Right hindlimb (tissue), 1 donor: ENCODE measurements at regions not wholly inside any gene's neighbourhood (a gene's known extent, or its start where the extent isn't known, plus 50 kb on each side); places are given as distances from the start of the nearest gene placed in this dataset.
A peak's percentile ranks its signal among the peaks of the same experiment; 100 is the strongest.
"Not testable (repeated sequence)": the region's sequence is repeated elsewhere in the genome, so short reads cannot be mapped to it uniquely, and the experiment has no call there.

Experiments used
- DNase-seq: peaks from one replicate; pipeline ENCODE4 v3.0.0-alpha.2; 2018

DNA sequence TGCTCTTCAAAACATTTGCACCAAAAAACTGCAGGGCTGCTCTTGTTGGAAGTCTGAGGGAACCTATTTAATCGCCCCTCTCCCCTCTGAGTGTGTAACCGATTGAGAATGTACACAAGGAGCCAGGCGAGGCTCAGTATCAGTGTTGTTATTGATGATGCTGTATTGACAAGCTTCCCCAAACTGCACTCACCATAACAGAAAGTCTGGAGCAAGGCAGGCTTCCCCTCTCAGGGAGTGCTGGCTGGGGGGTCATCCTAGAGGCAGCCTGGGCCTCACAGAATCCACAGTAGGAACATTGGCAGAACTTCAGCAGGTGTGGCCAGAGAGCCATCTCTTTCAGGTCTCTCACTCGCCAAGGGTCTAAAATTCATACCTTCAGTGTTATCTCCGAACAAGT, 58.1 kb upstream of the TUNAR start:
- DNase-seq, result no peak

DNA sequence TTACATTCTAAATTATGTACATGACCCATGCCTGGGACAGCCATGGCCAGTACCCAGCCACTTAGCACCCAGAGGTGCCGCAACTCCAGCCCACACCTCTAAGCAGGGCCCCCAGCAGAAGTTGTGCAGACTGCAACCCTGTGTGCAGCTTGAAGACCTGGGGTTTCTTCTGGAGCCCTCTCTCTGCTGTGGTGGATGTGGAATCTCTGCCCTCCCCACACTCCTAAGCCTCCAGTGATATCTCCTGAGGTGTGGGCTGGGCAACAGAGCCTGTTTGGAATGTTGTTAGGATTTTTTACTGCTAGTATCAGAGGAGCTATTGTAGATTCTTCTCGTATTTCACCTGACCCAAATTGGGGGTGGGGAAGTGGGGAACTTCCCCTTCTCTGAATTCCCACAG, 59.4 kb upstream of the TUNAR start:
- DNase-seq, result no peak

DNA sequence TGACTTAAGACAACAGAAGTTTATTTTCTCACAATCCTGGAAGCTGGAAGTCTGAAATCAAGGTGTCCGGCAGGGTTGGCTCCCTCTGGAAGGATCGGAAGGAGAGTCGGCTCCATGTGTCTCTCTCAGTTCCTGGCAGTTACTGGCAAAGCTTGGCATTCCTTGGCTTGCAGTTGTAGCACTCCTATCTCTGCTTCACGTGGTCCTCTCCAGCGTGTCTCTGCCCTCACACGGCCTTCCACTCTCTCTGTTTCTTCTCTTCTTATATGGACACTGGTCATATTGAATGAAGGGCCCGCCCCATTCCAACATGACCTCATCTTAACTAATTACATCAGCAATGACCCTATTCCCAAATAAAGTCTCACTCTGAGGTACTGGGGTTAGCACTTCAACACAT, 60.1 kb upstream of the TUNAR start:
- DNase-seq, result no peak

DNA sequence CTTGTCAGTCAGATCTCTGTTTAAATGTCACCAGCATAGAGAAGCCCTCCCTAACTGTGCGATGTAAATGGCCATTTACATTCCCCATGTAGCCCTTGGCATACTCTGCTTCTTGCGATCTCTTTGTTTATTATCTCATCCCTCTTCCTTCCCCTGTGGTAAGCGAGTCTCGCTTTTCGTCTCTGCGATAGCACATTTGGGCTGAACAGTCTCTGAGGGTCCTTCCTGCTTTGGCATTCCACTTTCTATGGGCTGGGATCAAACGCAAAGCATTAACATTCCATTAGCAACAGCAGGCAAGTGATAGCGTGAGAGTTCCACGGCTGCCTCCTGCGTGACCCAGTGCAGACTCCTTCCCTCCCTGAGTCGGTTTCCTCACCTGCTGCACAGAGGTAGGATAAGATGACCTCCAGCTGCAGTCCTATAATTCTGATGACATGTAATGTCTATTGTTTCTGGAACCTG, 61.4 kb upstream of the TUNAR start:
- DNase-seq, result no peak

DNA sequence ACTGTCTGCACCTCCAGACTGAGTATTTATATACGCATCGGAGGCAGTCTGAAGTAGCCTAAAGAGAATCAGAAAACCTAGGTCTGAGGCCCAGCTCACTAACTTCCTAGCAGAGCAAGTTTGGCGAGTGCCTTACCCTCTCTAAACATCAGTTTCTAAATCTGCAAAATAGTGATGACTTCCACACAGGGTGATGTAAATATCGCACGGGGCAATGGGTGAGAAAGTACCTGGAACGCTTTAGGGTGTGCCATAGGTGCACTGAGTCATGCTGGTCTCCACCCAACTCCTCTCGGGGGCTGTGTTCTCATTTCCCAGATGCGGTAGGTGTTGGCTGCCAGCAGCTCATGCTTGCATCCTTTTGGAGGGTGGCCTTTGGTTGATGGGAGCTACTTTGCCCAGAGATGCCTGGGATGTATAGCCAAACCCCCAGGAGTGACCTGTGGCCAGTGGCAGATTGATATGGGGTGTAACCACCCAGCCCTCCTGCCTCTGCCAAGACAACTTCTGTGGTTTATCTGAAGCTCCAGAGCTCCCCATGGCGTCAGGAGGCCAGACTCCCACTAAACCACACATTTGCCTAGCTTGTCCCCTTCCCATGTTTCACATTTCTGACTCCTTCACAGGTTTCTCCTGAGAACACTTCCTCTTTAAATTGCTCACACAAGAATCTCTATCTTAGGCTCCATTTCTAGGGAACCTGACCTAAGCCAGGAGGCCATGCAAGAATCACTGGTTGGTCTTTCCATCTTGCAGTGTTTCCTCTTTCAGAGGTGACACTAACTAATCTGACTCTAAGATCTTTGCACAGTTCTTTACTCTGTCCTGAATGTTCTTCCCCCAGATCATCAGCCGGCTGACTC, 62.0 kb upstream of the TUNAR start:
- DNase-seq, result no peak

DNA sequence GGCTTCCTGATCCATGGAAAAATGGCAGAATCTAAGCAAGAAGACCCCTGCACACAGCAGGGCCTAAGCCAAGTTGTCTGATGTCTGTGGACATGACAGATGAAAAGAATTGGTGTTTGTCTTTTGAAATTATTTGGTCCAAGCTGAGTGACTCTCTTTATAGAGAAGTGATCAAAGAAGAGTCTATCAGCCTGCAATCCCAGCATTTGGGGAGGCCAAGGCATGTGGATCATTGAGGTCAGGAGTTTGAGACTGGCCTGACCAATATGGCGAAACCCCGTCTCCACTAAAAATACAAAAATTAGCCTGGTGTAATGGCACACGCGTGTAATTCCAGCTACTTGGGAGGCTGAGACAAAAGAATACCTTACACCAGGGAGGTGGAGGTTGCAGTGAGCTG, 64.8 kb upstream of the TUNAR start:
- no peak for DNase-seq

DNA sequence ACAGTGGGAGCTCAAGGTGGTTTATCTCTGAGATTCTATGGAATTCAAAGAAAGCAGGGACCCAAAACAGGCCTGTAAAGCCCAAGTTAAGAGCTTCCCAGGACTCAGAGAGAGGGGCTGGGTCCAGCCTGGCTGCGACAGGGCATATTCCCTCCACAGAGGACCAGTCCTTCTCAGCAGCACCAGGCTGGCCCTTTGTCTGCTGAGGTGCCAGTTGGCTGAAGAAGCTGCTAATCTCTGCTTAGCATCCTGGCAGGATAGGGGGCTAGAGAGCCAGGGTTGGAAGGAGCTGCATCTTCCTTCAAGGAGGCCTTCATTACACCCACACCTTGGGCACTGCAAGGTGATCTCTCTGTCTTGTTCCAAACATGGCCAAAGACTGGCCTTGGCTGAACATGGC, 68.3 kb upstream of the TUNAR start:
- no peak for DNase-seq

DNA sequence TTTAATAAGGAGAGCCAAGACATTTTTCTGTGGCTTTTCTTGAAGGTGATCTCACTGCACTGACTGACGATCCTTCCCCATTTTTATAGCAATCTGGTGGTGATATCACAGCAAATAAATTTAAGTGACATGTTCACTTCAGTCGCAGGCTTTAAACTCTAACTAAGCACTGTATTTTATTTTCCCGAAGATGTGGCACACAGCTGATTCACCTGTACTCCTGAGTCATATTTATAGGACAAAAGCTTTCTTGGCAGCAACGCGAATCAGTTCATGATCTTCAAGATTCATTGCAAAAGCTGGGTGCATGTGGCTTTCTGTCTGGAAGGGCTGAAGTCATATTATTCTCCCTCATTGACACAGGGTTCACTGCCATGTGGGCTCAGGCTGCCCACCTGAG, 79.8 kb upstream of the TUNAR start:
- DNase-seq, result no peak

DNA sequence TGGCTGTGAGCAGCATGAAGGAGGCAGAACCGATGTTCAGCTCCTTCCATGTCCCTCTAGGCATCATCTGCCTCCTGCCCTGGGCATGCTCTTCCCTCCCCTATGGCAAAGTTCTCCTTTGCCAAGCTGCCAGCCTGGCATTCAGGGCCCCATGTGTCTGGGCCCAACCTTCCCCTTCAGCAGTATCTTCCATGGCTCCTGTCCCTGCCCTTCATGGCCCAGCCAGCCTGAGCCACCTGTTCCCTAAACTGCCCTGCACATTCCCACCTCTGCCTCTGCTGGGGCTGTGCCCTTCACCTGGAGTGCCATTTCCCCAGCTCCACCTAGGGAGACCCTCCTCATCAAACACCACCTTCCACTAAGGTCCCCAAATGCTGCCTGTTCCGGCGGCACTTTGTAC, 74.0 kb upstream of the TCL1A start:
- DNase-seq, result no peak

DNA sequence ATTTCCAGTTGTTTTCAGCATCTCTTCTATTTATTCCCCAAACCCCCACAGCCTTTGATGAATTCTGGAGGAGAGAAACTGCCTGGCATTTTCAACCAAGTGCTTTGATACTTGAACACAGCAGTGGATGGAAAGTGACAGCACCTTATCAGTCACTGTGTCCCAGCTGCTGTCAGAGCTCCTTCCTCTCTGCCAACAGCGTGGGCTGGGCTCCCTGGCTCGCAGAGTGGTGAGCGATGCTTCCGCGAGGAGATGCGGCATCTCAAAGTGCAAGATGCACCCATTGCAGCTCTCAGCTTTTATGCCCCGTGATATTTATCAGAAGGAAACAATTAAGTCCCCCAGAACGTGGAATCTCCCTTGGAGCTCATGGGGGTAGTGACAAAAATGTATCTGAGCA, 72.6 kb upstream of the TCL1A start:
- no peak for DNase-seq

DNA sequence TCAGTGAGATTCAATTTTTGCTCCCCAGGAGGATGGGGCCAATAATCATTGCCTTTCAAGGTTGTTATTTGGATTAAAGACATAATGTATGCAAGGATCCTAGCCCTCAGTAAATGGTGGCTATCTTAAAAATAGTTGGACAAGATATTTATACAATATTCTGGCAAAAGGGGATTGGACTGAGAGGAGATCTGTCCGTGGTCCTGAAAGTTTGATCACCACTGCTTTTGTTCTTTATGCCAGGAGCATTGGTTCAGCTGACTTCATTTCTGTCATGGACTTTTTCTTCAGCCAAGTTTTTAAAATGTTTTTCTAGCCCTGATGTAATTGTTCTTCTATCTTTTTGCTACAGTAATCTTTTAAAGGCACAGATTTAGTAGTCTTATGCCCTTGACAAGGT, 70.2 kb upstream of the TCL1A start:
- DNase-seq, result peak; percentile 41

DNA sequence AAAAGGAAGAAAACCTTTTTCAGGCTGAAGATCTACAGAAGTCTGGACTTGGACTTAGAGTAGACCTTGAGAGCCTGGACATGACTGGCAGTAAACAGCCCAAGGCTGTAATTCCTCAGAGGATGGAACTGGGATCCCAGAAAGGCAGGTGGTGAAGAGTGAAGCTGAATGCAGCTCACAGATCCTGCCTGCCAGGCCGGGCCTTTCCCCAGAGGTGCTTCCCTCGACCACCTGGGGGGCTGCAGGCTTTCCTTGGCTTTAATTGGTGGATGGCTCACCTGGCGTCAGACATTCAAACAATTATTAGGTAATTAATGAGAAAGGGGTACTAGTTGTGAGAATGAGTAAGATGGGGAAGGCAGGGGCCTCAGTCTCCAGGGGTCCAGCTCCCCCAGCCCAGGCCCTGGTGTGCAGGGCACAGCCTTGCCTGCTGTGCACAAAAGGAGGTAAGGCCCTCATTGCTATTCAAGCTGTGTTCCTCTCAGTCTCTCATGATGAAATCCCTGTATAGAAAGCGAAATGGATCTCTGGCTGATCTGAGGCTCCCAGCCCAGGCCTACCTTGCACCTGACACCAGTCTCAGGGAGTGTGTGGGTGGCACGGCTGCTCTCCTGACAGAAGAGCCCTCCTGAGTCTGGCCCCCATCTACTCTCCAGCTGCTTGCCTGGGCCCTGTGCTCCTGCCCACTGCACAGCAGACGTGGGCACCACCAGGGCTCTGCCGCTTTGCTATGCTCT, 63.0 kb upstream of the TCL1A start:
- DNase-seq, result no peak

DNA sequence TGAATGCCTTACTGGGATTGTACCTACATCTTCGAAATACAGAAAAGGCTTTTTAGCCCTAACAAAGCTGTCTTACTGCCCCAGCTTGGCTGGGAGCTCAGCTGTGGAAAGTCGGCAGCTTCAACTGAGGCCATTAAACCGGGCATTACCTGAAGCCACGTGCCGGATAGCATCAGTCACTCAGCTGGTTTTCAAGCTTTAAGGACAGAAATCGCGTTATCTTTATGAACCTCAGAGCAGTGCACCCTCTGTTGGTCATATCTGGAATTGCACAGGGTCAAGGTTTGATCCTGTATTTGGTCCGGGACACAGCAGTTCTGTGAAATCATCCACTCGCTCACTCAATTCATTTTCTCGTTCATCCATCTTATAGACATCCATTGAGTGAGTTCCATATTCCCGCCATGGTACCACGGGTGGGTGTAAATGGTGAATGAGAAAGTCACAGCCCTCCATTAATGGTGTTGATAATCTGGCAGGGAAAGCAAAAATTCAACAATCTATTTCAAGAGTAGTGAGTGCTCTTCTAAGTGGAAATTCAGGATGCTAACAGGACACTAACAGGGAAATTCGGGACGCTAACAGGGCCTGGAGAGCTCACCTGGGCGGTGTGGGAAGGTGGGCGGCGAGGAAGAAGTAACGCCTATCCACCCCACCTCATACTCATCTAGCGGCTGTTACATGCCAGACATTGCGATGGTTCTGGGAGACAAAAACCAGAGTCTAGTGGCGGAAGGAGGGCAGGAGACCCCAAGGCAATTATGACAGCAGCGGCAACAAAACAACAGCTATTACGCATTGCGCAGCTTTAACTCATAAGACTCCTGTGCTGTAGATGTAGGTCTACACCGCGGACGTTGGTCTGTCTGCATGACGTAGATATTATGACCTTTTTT, 60.6 kb upstream of the TCL1A start:
- peak; percentile 21 for DNase-seq

DNA sequence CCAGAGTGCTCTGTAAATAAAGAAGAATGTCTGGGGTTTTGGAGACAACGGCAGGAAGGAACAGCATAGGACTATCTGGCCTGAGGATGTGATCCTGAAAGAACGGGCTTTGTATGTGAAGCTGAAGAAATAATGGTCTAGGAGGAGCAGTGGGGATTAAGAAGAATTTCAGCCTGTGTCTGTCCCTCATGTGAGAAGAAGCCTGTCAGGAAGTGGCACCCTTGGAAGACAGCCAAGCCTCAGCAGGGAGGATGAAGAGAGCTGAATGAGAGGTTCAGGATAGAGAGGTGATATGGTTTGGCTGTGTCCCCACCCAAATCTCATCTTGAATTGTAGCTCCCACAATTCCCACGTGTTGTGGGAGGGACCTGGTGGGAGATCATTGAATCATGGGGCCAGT, 56.9 kb upstream of the TCL1A start:
- no peak for DNase-seq

DNA sequence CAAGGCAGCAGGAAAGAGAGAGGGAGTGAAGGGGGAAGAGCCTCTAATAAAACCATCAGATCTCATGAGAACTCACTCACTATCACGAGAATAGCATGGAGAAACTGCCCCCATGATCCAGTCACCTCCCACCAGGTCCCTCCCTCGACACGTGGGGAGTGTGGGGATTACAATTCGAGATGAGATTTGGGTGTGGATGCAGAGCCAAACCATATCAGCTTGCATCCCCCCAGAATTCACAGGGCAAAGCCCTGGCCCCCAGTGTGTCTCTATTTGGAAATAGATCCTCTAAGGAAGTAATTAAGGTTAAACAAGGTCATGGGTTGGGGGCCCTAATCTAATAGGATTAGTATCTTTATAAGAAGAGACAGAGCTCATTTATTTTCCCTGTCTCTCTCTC, 56.1 kb upstream of the TCL1A start:
- DNase-seq, result no peak

DNA sequence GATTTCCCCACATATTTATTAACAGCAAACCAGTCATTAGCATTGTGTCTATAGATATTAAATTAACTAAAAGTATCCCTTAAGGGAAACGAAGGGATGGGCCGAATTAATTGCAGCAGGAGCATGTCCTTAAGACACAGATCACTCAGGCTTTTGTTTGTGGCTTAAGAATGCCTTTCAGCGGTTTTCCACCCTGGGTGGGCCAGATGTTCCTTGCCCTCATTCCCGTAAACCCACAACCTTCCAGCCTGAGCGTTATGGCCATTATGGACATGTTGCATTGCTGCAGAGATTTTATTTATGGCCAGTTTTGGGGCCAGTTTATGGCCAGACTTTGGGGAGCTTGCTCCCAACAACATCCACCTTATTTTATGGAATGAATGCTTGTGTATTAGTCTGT, 55.5 kb upstream of the TCL1A start:
- DNase-seq, result not testable (repeated sequence)

DNA sequence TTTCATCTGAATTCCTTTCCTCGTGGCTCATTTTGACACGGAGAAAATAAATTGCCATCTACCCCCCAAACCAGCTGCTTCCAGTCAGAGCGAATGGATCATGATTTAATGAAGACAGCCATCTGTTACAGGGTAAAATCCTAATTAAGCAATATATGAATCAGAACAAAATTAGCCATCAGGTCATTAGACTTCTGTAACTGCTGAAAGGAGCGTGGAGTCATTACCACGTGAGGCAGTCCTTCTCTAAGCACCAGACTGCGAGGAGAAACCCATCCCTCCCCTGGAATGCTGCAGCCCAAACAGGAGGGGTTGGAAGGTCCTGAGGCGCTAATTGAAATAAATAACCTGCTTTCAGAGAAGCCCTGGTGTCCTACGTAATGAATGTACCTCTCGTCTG, 51.1 kb upstream of the TCL1A start:
- DNase-seq, result no peak

DNA sequence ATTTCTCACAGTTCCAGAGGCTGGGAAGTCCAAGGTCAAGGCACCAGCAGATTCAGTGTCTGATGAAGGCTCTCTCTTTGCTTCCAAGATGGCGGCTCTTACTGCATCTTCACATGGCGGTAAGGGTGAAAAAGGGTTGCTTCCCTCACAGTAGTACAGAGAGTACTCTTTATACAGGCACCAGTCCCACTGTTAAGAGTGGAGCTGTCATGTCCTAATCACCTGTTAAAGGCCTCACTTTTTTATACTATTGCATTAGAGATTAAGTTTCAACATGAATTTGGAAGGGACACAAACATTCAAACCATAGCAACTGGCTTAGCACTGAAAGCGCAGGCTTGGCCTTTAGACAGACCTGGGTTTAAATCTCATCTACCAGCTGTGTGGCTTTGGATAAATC, 50.0 kb upstream of the TCL1A start:
- no peak for DNase-seq
